ENCODE measurements at regions not wholly inside any gene's neighbourhood (a gene's known extent, or its start where the extent isn't known, plus 50 kb on each side); places are given as distances from the start of the nearest gene placed in this dataset.
"Not testable (repeated sequence)": the region's sequence is repeated elsewhere in the genome, so short reads cannot be mapped to it uniquely, and the experiment has no call there.

DNA sequence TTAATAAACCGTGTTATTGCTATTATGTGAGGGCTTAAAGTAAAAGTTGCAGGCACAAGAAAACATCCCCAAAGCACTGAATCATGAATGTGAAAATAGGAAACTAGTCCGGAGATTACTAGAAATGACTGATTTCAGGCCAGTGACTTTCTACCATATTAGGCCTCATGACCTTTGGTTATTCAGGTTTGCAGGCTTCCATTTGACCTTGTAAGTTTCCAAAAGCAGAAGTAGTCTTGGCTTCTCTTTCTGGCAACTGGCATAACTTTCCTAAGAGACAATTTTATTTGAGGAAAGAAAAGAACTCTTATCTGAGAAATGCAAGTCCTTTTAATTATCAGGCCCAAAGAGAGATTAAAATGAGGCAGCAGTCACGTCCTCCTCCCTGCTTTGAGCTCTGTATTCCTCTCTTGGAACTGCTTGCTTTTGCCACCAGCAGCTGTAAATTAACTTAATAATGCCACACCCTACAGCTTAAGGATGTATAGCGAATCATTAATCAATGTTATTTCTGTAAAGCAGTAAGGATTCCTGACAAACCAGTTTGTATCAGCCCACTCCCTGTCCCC lies 225.0 kb upstream of the FAM240B start:
- not testable (repeated sequence) for TF ChIP-seq REST (IDR thresholded peaks at IDR 0.05; ENCODE audit: insufficient read depth in 1 of 2, low read depth in 2 of 2, low read length in 1 of 2); POLR2AphosphoS5 (IDR thresholded peaks at IDR 0.05; ENCODE audit: low read depth, low read length)
- TF ChIP-seq, protein P1, sequence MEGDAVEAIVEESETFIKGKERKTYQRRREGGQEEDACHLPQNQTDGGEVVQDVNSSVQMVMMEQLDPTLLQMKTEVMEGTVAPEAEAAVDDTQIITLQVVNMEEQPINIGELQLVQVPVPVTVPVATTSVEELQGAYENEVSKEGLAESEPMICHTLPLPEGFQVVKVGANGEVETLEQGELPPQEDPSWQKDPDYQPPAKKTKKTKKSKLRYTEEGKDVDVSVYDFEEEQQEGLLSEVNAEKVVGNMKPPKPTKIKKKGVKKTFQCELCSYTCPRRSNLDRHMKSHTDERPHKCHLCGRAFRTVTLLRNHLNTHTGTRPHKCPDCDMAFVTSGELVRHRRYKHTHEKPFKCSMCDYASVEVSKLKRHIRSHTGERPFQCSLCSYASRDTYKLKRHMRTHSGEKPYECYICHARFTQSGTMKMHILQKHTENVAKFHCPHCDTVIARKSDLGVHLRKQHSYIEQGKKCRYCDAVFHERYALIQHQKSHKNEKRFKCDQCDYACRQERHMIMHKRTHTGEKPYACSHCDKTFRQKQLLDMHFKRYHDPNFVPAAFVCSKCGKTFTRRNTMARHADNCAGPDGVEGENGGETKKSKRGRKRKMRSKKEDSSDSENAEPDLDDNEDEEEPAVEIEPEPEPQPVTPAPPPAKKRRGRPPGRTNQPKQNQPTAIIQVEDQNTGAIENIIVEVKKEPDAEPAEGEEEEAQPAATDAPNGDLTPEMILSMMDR (IDR thresholded peaks at IDR 0.05): not testable (repeated sequence)
